ENCODE measurements at regions not wholly inside any gene's neighbourhood (a gene's known extent, or its start where the extent isn't known, plus 50 kb on each side); places are given as distances from the start of the nearest gene placed in this dataset.
"Not testable (repeated sequence)": the region's sequence is repeated elsewhere in the genome, so short reads cannot be mapped to it uniquely, and the experiment has no call there.

GRCh38 chr4:131883181-131883580 lies 1265.9 kb upstream of the PCDH10 start:
- POLR2A ChIA-PET; DNase-seq (ENCODE audit: low read depth); H3K4me3 ChIP-seq (ENCODE audit: low read depth, low read length); H3K27me3 ChIP-seq (ENCODE audit: control insufficient read depth, insufficient read depth, low read length); H3K36me3 ChIP-seq (ENCODE audit: control insufficient read depth, insufficient read depth, low read length); CTCF ChIA-PET: not testable (repeated sequence)

GRCh38 chr4:131925662-131926061 lies 1223.4 kb upstream of the PCDH10 start:
- CTCF ChIA-PET; H3K27me3 ChIP-seq (ENCODE audit: control insufficient read depth, insufficient read depth, low read length); POLR2A ChIA-PET; H3K36me3 ChIP-seq (ENCODE audit: control insufficient read depth, insufficient read depth, low read length); H3K4me3 ChIP-seq (ENCODE audit: low read depth, low read length); DNase-seq (ENCODE audit: low read depth): not testable (repeated sequence)

GRCh38 chr4:131967646-131968045 lies 1181.4 kb upstream of the PCDH10 start:
- H3K4me3 ChIP-seq (ENCODE audit: low read depth, low read length); CTCF ChIA-PET; H3K27me3 ChIP-seq (ENCODE audit: control insufficient read depth, insufficient read depth, low read length); POLR2A ChIA-PET; H3K36me3 ChIP-seq (ENCODE audit: control insufficient read depth, insufficient read depth, low read length): not testable (repeated sequence)
- DNase-seq (ENCODE audit: low read depth), result peak; percentile 1

- ChIA-PET POLR2A (no interaction called here), CTCF (no interaction called here)
- no peak for DNase-seq (ENCODE audit: low read depth)
- Histone ChIP-seq H3K4me3 (ENCODE audit: low read depth, low read length) (peak overlapping the region; percentile 9; the same call in 1 of the 2 replicates), H3K36me3 (ENCODE audit: control insufficient read depth, insufficient read depth, low read length) (no peaks in the 10 kb centered on the region), H3K27me3 (ENCODE audit: control insufficient read depth, insufficient read depth, low read length) (no peaks in the 10 kb centered on the region)
- TF ChIP-seq CTCF (IDR thresholded peaks at IDR 0.05; ENCODE audit: insufficient read depth, low read depth, low read length), result no peak
Observed at GRCh38 chr4:131974730-131975129, 1174.4 kb upstream of the PCDH10 start.

- CTCF ChIA-PET; H3K27me3 ChIP-seq (ENCODE audit: control insufficient read depth, insufficient read depth, low read length); H3K36me3 ChIP-seq (ENCODE audit: control insufficient read depth, insufficient read depth, low read length); DNase-seq (ENCODE audit: low read depth); POLR2A ChIA-PET: not testable (repeated sequence)
- peak overlapping the region; percentile 33 for H3K4me3 ChIP-seq (ENCODE audit: low read depth, low read length)
Observed at GRCh38 chr4:131975276-131976132, 1173.6 kb upstream of the PCDH10 start.

- peak overlapping the region; percentile 33 for H3K4me3 ChIP-seq (ENCODE audit: low read depth, low read length)
- CTCF ChIA-PET; DNase-seq (ENCODE audit: low read depth); H3K27me3 ChIP-seq (ENCODE audit: control insufficient read depth, insufficient read depth, low read length); H3K36me3 ChIP-seq (ENCODE audit: control insufficient read depth, insufficient read depth, low read length); POLR2A ChIA-PET: not testable (repeated sequence)
Observed at GRCh38 chr4:131976133-131977002, 1172.7 kb upstream of the PCDH10 start.

- no peak for DNase-seq (ENCODE audit: low read depth)
- no peaks in the 10 kb centered on the region for H3K27me3 ChIP-seq (ENCODE audit: control insufficient read depth, insufficient read depth, low read length)
- ChIA-PET CTCF (no interaction called here), POLR2A (no interaction called here)
- H3K36me3 ChIP-seq (ENCODE audit: control insufficient read depth, insufficient read depth, low read length), result no peaks in the 10 kb centered on the region
- TF ChIP-seq CTCF (IDR thresholded peaks at IDR 0.05; ENCODE audit: insufficient read depth, low read depth, low read length), result no peak
- no peak overlapping the region for H3K4me3 ChIP-seq (ENCODE audit: low read depth, low read length)
Observed at GRCh38 chr4:131978120-131978519, 1171.0 kb upstream of the PCDH10 start.
